CD1c-positive myeloid dendritic cell (primary cell): ENCODE measurements at regions not wholly inside any gene's neighbourhood (a gene's known extent, or its start where the extent isn't known, plus 50 kb on each side); places are given as distances from the start of the nearest gene placed in this dataset.

Source experiments
- DNase-seq: peaks from one replicate; pipeline ENCODE4 v3.0.0-alpha.2; 2016; ENCODE audit errors: extremely low spot score

DNA sequence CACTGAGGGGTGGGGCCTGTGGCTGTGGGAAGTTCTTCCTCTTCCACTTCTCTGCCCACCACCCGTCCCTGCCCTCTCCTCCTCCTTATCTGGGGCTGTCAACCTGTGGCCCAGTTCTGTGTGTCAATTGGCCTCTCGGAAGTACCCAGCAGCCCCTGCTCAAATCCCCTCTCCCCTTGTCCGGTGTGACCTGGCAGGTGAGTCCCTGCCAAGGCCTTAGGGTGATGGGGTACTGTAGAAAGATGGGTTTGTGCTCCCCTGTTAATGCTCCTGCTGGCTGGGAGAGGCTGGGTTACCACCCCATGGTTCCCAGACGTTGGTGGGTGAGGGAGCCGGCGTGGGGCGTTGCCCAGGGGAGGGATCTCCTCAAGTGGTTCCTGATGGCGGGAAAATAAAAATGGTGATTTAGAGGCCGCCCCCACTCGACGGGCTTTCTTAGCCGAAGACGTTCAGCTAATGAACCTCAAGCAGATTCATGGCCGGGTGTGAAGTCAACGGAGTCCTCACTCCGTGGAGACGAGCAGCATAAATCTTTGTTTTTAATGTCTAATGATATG is 141.2 kb downstream of the URI1 start:
- DNase-seq, result no peak

DNA sequence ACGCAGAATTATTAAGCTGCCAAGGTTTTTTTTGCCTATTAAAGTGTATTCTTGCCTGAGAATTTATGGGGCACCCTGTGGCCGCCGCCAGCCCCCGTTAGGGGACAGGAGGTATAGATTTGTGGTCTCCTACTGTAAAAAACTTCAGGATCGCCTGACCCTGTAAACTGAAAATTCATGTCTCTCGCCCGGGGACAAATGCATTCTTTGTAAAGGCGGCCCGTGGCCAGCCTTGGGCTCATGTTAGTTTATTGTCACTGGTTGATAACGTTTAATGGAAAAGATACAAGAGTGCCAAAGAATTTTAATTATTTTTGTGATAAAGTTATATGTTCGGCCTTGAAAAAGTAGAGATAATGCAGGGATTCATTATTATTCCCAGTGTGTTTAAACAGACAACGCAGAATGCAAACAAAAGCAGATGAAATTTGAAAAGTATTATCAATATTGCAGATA is 141.7 kb downstream of the URI1 start:
- DNase-seq, result no peak

DNA sequence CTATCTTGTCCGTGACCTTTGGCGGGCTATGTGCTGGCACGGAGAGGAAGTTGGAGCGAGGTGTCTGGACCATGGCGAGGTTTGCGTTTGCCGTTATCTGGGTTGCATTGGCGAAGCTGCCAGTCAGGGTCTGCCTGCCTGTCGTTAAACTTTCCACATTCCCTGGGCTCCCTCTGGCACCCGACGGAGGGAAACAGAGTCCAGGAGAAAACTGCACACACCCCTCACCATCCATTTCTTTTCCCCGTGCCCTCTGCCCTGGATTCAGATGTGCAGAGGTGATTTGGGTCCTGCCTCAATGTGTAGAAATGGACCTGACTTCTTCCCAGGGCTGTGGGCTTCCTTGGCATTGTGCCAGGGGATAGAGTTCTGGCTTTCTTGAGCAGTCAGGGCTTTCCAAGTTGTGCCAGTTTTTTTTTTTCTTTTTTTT is 142.4 kb downstream of the URI1 start:
- DNase-seq, result no peak

DNA sequence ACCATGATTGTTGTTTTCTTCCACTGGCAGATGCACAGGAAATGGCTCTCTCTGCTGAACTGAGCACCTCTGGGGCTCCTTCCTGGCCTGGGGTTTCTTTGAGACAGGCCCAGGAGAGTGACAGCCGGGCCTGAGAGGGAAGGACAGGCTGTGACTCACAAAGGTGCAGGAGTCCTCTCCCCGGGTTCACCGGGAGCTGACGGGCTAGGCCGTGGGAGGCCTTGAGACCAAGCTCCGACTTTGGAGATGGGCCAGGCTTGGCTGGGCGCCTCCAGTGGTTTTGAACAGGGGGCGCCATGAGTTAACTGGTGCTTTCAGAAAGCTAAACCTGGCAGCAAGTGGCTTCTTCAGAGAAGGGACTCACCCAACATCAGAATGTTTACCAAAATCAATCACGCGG is 143.4 kb downstream of the URI1 start:
- no peak for DNase-seq

DNA sequence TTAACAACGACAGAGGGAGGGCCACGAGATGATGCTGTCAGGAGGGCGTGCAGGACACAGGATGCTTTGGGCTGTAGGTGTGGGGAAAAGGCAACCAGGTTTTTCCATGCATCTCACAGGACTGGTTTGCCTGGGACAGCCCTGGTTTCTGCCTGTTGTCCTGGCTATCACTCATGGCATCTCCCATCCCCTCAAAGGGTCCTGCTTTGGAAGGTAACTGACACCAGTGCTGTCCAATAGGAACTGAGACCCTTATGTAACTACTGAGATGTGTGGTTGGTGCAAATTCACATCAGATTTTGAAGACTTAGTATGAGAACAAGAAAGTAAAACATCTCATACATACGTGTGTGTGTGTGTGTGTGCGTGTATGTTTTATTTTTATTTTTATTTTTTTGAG is 144.2 kb downstream of the URI1 start:
- no peak for DNase-seq

DNA sequence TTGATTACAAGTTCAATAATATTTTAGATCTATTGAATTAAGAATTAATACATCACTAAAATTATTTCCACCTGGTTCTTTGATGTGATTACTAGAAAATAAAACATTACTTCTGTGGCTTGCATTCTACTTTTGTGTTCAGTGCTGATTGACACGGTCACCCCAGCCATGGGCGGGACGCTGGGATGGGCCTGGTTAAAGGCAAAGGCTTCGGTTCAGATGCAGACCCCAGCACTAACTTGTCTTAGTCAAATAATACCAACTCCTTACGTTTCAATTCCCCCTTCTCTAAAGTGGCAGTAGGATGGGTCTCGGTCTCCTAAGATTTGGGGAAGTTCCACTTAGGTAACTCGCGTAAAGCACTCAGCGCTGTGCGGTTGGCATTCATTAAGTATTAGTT is 144.9 kb downstream of the URI1 start:
- no peak for DNase-seq

DNA sequence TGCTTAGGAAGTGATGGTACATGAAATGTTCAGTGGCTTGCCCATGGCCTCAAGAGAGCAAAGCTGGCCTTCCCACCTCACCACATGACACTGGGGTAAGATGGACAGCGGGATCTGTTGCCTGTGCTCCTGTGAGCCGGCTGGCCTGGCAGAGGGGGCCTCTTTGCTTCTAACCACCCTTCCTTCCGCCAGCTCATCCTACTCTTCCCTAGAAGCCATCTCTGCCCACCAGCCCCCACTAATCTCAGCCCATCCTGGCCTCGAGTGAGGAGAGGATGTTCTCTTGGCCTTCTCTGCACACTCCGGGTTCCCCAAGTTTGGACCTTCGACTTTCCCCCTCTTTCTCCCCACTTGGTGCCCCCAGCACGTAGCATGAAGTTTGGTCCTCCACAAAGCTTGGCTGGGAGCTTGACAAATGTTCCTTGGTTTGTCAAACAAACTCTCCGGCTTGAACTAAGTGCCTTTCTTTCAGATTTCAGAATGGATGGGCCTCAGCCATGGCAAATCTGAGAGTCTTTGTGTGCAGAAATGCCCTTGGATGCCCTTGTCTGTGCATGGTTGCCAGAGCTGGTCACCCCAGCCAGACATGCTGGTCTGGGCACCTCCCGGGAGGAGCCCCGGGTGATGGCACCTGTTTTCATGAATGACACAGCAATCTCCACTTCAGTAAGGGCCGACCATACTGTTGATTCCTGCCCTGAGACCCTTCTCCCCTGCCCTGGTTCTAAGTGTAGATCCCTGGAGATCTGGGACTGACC is 145.5 kb downstream of the URI1 start:
- no peak for DNase-seq

DNA sequence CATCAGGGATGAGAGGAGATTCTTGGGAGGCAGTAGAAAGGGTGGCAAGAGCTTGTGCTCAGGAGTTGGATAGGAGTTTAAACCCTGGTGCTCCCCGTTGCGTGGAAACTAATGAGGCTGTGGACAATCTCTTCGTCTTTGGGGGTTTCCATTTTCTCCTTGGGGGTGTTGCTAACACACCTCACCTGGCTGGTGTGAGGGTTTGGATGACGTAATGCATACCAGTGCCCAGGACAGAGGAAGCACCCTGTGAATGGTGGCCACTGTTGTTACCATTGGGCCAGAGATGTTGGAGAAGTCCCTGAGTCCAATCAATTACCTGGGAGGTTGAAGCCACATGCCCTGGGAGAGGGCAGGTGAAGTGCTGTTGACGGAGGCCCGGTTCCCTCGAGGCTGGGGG is 146.5 kb downstream of the URI1 start:
- no peak for DNase-seq

DNA sequence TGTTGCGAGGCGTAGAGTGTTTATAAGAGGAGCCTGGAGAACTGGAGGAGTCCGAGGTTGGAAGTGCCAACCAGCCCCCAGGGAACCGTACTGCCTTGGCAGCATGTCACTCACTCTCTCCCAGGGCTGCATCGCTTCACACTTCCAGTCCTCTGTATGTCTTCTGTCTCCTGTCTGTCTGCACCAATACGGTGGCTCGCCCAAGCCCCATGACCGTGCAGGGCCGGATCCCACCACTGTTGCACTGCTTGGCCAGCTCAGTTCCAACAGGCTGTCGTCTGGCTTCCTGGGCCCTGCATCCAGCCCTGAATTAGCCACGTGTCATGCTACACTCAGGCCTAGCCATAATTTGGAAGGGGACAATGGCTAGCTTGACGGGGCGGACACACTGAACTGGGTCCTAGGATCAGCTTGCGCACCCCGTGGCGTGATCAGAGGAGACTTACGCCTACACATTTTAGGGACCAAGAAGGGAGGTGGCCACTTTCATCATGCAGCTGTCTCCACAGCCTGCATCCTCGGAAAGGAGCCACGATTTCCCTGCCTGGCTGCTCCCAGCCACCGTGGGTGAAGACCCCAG is 147.1 kb downstream of the URI1 start:
- DNase-seq, result no peak

DNA sequence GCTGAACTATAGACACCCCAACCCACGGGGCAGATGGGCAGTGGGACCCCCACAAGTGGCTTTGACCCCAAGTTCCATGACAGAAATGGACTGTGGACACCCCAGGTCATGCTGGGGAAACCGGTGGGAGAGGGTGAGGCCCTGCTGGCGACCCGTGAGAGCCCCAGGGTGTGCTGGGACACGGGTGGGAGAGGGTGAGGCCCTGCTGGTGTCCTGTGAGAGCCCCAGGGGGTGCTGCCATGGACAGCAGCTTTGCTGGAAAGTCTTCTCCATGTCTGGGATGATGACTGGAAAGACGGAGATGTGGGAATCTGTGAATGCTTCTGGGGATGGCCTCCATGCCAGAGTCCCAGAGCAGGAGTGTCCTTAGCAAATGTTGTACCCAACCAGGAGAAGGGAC is 148.4 kb downstream of the URI1 start:
- DNase-seq, result no peak

DNA sequence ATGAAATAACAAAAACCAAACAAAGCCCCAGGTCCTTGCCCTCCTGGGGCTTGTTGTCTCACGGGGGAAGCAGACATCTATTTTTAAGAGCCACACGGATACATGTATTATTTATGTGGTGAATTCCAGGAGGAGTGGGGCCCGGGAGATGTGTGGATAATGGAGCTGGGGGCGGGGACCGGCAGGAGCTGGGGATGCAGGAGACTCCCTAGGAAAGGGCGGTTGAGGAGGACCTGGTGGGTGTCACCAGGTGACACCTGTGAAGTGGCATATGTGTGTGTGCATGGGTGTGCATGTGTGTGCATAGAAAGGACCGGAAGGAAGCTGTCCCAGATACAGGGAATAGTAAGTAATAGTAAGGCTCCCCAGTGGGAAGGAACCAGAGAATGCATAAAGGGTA is 148.9 kb downstream of the URI1 start:
- no peak for DNase-seq

DNA sequence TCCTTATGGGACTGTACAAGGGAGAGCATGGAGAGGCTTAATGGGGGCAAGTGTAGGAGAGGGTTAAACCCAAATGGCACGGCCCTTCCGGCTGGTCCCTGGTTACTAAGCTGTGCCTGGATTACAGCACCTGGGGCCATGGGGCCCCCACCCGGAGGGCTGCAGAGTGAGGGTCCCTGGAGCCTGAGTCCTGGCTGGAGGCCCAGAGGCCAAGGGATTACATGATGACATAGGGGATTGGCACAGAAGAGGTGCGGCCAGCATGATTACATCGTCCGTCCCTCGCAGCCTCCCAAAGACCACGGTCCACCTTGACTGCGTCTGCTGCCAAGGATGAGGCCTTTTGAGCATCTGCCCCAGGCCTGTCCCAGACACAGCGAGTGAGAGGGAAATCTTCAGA is 149.4 kb downstream of the URI1 start:
- no peak for DNase-seq

DNA sequence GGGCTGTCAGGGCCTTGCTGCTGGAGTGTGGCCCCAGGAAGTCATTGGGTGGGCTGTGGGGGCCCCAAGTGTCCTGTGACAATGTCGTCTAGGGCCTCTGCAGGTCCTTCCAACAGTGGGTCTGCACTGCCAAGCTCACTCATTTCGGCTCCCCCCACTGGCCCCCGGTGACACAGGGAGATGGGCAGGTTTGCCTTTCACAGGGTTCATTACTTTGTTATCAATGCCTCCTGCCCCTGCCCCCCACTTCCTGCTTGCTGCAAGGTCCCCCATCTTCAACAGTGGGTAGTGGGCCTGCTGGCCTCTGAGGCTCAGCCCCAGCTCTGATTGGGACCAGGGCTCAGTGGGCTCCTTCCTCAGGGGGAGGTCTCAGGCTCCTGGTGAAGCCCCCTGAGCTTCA is 149.8 kb downstream of the URI1 start:
- no peak for DNase-seq

DNA sequence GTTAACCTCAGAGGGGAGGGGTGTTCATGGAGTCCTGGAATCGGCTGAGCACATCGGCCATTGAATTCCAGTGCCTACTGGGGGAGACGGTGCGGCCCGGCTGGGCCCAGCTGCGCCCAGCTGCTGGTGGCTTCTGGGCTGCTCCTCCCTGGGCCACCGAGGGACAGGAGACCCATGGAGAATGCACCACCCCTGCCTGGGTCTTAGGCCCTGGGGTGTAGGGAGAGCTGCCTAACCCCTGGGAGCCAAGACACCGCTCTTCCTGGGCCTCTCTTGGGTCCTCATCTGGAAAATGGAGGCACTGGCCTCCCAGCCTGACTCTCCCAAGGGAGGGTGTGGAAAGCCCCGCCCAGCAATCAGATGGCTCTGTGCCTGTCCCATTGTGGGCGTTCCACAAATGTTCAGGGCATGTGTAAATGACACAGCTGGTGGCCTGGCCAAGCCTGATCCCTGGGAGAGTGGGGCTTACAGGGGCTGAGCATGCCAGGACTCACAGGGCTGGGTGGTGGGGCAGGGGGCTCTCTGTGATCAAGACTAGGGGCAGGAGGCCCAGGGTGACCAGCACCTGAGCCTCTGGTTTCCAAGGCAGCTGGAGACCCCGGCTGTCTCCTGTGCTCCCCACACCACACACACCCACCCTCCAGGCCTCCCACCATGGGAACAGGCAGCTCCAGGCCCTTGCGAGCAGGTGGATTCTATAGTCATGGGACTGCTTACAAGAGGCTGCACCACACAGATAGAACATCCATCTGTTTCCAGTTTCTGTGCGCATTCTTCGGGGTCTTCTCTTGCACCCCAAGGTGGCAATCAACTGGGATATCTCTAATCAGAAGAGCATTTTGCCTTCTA is 150.9 kb downstream of the URI1 start:
- no peak for DNase-seq

DNA sequence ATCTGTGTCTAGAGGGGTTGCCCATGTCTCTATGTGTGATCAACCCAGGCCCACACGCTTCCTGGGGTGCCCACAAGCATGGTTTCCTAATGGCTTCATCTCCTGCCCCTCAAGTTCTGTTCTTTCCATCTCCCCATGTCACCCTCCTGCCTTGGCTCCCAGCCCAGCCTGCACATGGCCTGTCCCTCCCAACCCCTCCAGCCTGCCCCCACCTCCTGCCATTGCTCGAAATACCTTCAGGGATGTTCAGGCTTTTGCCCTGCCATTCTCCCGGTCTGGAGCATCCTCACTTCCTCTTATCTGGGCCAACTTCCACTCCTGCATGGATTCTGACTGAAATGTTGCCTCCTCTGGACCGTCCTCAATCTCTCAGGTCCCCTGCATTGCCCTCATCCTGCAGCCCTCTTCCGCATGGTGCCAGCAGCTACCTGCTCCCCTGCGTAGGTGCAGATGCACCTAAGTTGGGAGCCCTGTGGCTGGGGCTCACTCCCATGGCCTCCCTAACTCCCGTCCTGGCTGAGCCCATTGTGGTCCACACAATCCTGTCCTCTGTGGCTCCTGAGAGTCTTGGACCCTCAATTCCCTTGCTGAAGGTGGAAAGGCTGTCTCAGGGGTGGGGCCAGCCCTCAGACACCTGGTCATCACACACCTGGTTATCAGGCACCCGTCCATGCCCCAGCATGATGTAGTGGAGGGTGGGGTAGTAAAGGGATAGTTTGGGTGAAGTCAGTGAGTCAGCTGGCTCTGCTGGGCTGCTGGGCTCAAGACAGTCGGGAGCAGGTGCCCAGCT is 152.1 kb downstream of the URI1 start:
- no peak for DNase-seq

DNA sequence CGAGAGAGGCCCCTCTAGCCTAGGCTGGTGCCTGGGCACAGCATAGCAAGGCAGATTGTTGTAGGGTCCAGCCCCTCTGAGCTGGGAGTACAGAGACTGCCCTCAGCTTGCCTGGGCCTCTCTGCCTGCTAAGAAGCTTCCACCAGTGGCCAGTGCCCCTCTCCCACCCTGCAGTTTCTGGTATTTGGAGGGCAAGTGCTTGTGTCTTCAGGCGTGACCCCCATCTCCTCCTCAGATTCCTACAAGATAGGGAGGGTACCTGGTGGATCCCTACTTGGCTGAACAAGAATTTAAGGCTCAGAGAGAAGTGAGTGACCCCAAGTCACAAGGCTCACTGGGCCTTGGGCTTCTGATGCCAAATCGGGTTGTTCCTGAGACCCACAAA is 152.7 kb downstream of the URI1 start:
- no peak for DNase-seq

DNA sequence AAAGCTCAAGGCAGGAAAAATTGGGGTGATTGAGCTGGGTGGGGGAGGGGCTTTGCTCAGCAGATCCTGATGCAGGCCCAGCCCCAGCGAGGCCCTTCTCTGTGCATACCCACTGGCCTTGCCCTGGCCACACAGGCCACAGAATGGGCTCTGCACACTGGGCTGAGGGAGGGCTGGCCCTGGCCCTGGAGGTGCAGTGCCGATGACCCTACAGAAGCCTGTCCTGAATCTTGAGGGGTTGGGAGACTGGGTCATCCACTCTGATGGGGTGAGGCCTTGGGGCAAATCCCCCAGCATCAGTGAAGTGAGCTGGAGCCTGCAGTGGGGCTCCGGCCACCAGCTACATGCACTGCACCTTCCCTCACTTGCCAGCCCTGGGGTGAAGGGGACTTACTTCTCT is 153.1 kb downstream of the URI1 start:
- DNase-seq, result no peak

DNA sequence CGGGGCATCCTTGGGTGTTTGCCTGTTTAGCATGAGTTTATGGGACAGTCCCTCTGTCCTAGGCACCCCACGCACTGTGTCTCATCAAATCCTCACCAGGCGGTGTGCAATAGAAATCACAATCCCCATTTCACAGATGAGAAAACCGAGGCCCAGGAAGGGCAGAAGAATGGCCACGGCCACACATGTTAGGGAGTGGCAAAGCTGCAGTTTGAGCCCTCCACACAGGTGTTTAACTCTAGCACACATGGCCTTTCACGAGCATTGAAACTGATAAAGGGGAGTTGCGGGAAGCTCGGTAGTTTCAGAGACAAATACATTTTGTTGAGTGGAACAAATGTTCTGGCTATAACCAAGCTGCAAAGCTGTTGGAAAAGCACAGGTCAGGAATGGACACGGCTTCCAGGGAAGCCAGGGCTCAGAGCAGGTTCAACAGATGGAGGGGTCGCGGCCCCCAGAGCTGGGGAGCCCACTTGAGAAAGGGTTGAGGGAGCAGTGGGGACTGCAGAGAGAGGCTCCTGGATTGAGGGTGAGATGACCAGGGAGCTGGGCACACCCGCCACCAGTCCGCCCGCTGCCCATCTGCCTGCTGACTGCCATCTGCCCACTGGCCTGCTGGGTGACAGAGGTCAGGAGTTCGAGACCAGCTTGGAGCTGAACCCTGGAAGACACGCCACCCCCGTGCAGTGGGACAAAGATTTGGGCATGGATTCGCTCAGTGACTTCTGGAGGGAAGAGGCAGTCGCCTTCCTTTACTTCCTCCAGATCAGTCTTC is 154.7 kb downstream of the URI1 start:
- DNase-seq, result no peak

DNA sequence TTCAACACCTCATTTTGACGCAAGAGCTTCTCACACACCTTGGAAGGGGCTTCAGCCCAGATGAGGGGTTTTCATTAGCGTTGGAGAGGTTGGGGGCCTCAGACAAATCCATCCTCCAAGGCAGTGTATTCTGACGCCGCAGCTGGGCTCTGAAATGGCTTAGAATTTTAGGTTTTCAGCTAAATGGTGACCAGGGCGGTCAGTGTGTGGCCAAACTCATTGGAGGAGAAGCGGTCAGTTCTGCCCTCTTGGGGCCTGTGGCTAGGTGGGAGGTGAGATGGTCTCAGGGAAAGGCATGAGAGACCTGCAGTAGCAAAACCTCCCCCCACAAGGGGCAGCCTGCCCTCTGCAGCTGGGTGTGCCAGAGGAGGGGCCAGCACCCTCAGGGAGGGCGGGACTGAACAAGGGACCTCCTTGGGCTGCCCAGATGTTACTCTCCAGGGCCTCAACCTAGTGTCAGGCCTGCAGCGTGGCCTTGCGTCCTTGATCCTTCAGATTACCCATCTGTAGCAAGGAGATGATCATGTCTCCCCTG is 155.8 kb downstream of the URI1 start:
- DNase-seq, result no peak

DNA sequence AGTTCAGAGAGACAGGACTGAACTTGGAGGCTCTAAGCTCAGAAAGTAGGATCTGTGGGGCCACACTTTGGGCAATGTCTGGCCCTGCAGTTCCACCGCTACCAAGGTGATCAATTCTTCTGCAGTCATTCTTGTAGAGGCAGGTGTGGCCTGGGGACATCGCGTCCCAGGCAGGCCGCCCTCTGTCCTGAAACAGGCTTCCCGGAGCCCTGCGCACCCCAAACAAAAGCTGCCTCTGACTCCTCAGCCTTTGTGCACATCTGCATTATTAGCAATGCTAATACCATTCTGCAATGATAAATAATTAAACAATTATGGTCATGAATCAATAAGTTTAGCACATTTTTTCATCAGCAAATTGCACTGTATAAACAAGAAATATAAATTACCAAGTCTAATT is 160.2 kb downstream of the URI1 start:
- DNase-seq, result no peak

DNA sequence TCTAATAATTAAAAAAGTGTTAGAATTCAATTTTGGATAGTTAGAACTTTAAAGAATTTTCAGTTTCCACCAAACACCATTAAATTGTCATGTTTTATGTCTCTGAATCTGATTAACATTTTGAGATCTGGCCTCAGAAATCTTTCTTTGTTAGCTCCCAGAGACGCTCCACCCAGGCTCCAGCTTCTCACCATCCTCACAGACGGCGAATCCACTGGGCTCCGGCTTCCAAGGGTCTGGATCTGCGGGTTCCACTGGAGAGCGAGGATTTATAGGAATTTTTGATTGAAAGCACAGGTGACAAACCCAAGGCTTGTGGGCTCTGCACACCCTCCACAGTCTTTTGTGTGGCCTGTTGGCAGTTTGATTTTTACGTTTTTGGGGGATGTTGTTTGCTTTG is 160.6 kb downstream of the URI1 start:
- DNase-seq, result no peak
